ENCODE measurements at regions not wholly inside any gene's neighbourhood (a gene's known extent, or its start where the extent isn't known, plus 50 kb on each side); places are given as distances from the start of the nearest gene placed in this dataset.

DNA sequence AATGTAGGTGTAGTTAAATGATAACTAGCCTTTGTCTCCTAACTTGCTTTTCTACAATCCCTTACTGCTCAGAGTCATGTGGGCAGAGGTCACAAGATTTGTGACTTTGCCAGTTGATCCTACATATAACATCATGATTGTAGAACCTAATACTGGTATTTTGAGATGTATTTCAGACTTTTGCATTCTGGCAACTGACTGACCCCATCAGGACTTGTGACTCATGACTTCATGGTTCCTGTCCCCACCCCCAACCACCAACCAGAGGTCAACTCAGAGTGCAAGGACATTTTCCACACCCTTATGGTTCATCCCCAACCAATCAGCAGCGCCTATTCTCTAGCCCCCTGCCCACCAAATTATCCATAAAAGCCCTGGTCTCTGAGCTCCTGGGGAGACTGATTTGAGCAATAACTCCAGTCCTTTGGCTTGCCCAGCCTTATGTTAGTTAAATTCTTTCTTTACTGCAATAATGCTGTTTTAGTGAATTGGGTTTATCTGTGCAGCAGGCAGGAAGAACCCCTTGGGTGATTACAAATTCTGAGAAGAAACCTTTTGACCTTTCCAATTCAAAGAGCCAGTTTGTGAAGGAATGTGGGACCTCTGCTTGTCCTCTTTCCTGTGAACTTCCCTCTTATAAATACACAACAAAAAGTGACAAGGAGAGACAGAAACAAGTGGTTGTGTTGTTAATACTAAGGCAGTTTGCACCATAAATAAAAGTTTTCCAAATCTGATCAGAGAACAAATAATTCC lies 588.7 kb downstream of the UTRN start:
- H3K56ac ChIP-seq (ENCODE audit: low read length): no peak overlapping the region
- no peaks in the 10 kb centered on the region for H3K36me3 ChIP-seq (ENCODE audit: control insufficient read depth, insufficient read depth, low read length)
- H3K79me2 ChIP-seq (ENCODE audit: control insufficient read depth, insufficient read depth, low read length): no peaks in the 10 kb centered on the region
- H3K79me1 ChIP-seq (ENCODE audit: low read length): no peaks in the 10 kb centered on the region
- H3K4me2 ChIP-seq (ENCODE audit: low read length): no peak overlapping the region
- no peaks in the 10 kb centered on the region for H3K4me1 ChIP-seq (ENCODE audit: control insufficient read depth, low read depth, low read length)
- no CpG with 5 or more reads among the region's 1 CpG for WGBS (ENCODE audit: extremely low coverage, insufficient coverage, low lambda C conversion rate)
- no peak overlapping the region for H3K23ac ChIP-seq (ENCODE audit: low read length)
- DNase-seq: no peak
- no peak overlapping the region for H3K4me3 ChIP-seq (ENCODE audit: low read length)
- H3K9ac ChIP-seq (ENCODE audit: low read length): no peak overlapping the region
- H2BK15ac ChIP-seq (replicated peaks; ENCODE audit: low read depth): no peak overlapping the region
- H2BK120ac ChIP-seq (ENCODE audit: low read depth, low read length): no peak overlapping the region
- H2BK5ac ChIP-seq (ENCODE audit: low read length): no peak overlapping the region
- no peaks in the 10 kb centered on the region for H3K27me3 ChIP-seq (ENCODE audit: insufficient read depth, low read length, poor library complexity)
- H3K4ac ChIP-seq (ENCODE audit: low read depth, low read length): no peak overlapping the region
- no peak overlapping the region for H2AK5ac ChIP-seq (ENCODE audit: low read length)
- H3K18ac ChIP-seq (ENCODE audit: low read length): no peak overlapping the region
- H4K8ac ChIP-seq (ENCODE audit: low read depth, low read length): no peak overlapping the region
- H4K5ac ChIP-seq (ENCODE audit: low read length): no peak overlapping the region
- H3K27ac ChIP-seq (ENCODE audit: low read depth, low read length): no peak overlapping the region

DNA sequence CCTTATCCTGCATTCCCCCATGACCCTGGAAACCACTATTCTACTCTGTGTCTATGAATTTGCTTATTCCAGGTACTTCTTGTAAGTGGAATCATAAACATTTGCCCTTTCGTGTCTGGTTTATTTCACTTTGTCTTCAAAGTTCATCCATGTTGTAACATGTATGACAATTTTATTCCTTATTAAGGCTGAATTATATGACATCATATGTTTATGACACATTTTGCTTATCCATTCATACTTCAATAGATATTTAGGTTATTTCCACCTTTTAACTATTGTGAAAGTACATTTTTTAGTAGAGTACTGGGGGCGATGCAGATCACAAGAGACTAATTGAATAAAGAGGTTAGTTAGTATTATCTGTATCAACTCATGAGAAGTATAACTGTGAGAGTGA lies 591.6 kb downstream of the UTRN start:
- no peak overlapping the region for H4K8ac ChIP-seq (ENCODE audit: low read depth, low read length)
- H3K36me3 ChIP-seq (ENCODE audit: control insufficient read depth, insufficient read depth, low read length): no peaks in the 10 kb centered on the region
- no peak overlapping the region for H3K18ac ChIP-seq (ENCODE audit: low read length)
- no CpG with 5 or more reads among the region's 2 CpGs for WGBS (ENCODE audit: extremely low coverage, insufficient coverage, low lambda C conversion rate)
- no peak overlapping the region for H3K27ac ChIP-seq (ENCODE audit: low read depth, low read length)
- no peak overlapping the region for H2BK15ac ChIP-seq (replicated peaks; ENCODE audit: low read depth)
- H2BK5ac ChIP-seq (ENCODE audit: low read length): no peak overlapping the region
- H3K79me1 ChIP-seq (ENCODE audit: low read length): no peaks in the 10 kb centered on the region
- no peak overlapping the region for H2AK5ac ChIP-seq (ENCODE audit: low read length)
- no peak overlapping the region for H2BK120ac ChIP-seq (ENCODE audit: low read depth, low read length)
- H3K4me1 ChIP-seq (ENCODE audit: control insufficient read depth, low read depth, low read length): no peaks in the 10 kb centered on the region
- H3K9ac ChIP-seq (ENCODE audit: low read length): no peak overlapping the region
- no peak overlapping the region for H3K23ac ChIP-seq (ENCODE audit: low read length)
- no peak overlapping the region for H4K5ac ChIP-seq (ENCODE audit: low read length)
- H3K4me2 ChIP-seq (ENCODE audit: low read length): no peak overlapping the region
- no peak overlapping the region for H3K4ac ChIP-seq (ENCODE audit: low read depth, low read length)
- H3K4me3 ChIP-seq (ENCODE audit: low read length): no peak overlapping the region
- no peaks in the 10 kb centered on the region for H3K79me2 ChIP-seq (ENCODE audit: control insufficient read depth, insufficient read depth, low read length)
- no peak for DNase-seq
- no peak overlapping the region for H3K56ac ChIP-seq (ENCODE audit: low read length)
- no peaks in the 10 kb centered on the region for H3K27me3 ChIP-seq (ENCODE audit: insufficient read depth, low read length, poor library complexity)

DNA sequence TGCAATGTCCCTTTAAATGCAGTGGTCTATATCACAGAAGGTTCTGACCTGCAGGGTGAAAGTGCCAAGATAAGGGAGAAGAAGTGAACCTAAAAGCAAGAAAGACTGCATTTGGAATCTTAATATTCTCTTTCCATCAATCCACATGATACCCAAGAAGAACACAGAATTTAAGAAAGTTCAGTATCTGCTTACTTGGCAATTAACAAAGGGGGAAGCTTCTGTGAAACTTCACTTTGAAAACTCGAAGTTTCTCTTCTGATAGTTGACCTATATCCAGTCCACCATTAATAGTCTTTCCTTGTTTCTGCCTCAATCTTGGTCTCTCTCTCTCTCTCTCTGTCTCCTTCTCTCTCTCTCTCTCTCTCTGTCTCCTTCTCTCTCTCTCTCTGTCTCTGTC lies 592.0 kb downstream of the UTRN start:
- H2BK120ac ChIP-seq (ENCODE audit: low read depth, low read length): no peak overlapping the region
- H4K8ac ChIP-seq (ENCODE audit: low read depth, low read length): no peak overlapping the region
- H3K9ac ChIP-seq (ENCODE audit: low read length): no peak overlapping the region
- no peaks in the 10 kb centered on the region for H3K4me1 ChIP-seq (ENCODE audit: control insufficient read depth, low read depth, low read length)
- H4K5ac ChIP-seq (ENCODE audit: low read length): no peak overlapping the region
- H3K18ac ChIP-seq (ENCODE audit: low read length): no peak overlapping the region
- H3K79me2 ChIP-seq (ENCODE audit: control insufficient read depth, insufficient read depth, low read length): no peaks in the 10 kb centered on the region
- H3K4me3 ChIP-seq (ENCODE audit: low read length): no peak overlapping the region
- no peak overlapping the region for H3K23ac ChIP-seq (ENCODE audit: low read length)
- no peak overlapping the region for H2BK15ac ChIP-seq (replicated peaks; ENCODE audit: low read depth)
- H3K56ac ChIP-seq (ENCODE audit: low read length): no peak overlapping the region
- no peak overlapping the region for H3K27ac ChIP-seq (ENCODE audit: low read depth, low read length)
- no CpG with 5 or more reads among the region's 1 CpG for WGBS (ENCODE audit: extremely low coverage, insufficient coverage, low lambda C conversion rate)
- DNase-seq: no peak
- no peak overlapping the region for H3K4ac ChIP-seq (ENCODE audit: low read depth, low read length)
- no peak overlapping the region for H3K4me2 ChIP-seq (ENCODE audit: low read length)
- H3K27me3 ChIP-seq (ENCODE audit: insufficient read depth, low read length, poor library complexity): no peaks in the 10 kb centered on the region
- no peak overlapping the region for H2AK5ac ChIP-seq (ENCODE audit: low read length)
- H3K79me1 ChIP-seq (ENCODE audit: low read length): no peaks in the 10 kb centered on the region
- no peak overlapping the region for H2BK5ac ChIP-seq (ENCODE audit: low read length)
- no peaks in the 10 kb centered on the region for H3K36me3 ChIP-seq (ENCODE audit: control insufficient read depth, insufficient read depth, low read length)

DNA sequence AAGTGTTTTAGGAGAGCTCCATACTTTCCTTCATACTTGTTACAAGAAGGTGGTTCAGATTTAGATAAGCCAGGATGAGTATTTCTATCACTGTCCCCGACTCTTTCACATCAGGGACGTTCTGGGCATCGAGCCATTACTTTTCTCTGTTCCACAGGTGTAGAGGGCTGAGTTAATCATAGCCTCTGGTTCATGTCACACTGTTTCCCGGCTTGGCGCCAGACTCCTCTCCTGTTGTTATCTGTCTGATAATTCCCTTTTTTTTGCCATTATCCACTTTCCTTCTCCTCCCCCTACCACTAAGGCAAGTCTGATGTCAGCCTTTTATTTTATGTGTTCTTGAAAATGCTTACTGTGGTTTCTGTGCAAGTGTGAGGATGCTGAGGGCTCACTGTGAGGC lies 593.4 kb downstream of the UTRN start:
- Histone ChIP-seq H3K36me3 (ENCODE audit: control insufficient read depth, insufficient read depth, low read length) (no peaks in the 10 kb centered on the region), H3K23ac (ENCODE audit: low read length) (no peak overlapping the region), H3K27me3 (ENCODE audit: insufficient read depth, low read length, poor library complexity) (no peaks in the 10 kb centered on the region), H4K5ac (ENCODE audit: low read length) (no peak overlapping the region), H3K27ac (ENCODE audit: low read depth, low read length) (no peak overlapping the region), H3K79me2 (ENCODE audit: control insufficient read depth, insufficient read depth, low read length) (no peaks in the 10 kb centered on the region), H3K18ac (ENCODE audit: low read length) (no peak overlapping the region), H2BK120ac (ENCODE audit: low read depth, low read length) (no peak overlapping the region), H3K4me2 (ENCODE audit: low read length) (no peak overlapping the region), H3K4me3 (ENCODE audit: low read length) (no peak overlapping the region), H3K9ac (ENCODE audit: low read length) (no peak overlapping the region), H2BK15ac (replicated peaks; ENCODE audit: low read depth) (no peak overlapping the region), H2AK5ac (ENCODE audit: low read length) (no peak overlapping the region), H2BK5ac (ENCODE audit: low read length) (no peak overlapping the region), H4K8ac (ENCODE audit: low read depth, low read length) (no peak overlapping the region), H3K79me1 (ENCODE audit: low read length) (no peaks in the 10 kb centered on the region), H3K4me1 (ENCODE audit: control insufficient read depth, low read depth, low read length) (no peaks in the 10 kb centered on the region), H3K4ac (ENCODE audit: low read depth, low read length) (no peak overlapping the region), H3K56ac (ENCODE audit: low read length) (no peak overlapping the region)
- WGBS (ENCODE audit: extremely low coverage, insufficient coverage, low lambda C conversion rate): no CpG with 5 or more reads among the region's 5 CpGs
- peak; percentile 24 for DNase-seq

DNA sequence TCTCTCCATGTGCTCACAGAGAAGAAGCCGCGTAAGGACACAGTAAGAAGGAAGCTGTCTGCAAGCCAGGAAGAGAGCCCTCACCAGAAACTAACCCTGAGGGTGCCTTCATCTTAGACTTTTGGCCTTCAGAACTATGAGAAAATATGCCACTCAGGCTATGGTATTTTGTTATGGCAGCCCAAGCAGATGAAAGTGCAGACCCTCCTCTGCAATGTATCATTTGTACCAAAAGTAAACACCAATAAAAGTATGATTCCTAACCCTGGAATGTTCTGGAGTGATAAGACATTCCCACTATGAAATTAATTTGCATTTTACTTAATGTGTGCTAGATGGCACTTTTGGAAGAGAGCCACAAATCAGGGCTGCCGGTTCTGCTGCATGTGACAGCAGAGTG lies 594.3 kb downstream of the UTRN start:
- H3K4me1 ChIP-seq (ENCODE audit: control insufficient read depth, low read depth, low read length): no peaks in the 10 kb centered on the region
- no peak overlapping the region for H3K4me3 ChIP-seq (ENCODE audit: low read length)
- no peak overlapping the region for H2BK120ac ChIP-seq (ENCODE audit: low read depth, low read length)
- no peak overlapping the region for H3K4me2 ChIP-seq (ENCODE audit: low read length)
- no peak overlapping the region for H2AK5ac ChIP-seq (ENCODE audit: low read length)
- H3K27me3 ChIP-seq (ENCODE audit: insufficient read depth, low read length, poor library complexity): no peaks in the 10 kb centered on the region
- no peak overlapping the region for H3K27ac ChIP-seq (ENCODE audit: low read depth, low read length)
- H3K56ac ChIP-seq (ENCODE audit: low read length): no peak overlapping the region
- no peak overlapping the region for H4K5ac ChIP-seq (ENCODE audit: low read length)
- H3K79me2 ChIP-seq (ENCODE audit: control insufficient read depth, insufficient read depth, low read length): no peaks in the 10 kb centered on the region
- no peak overlapping the region for H3K18ac ChIP-seq (ENCODE audit: low read length)
- WGBS (ENCODE audit: extremely low coverage, insufficient coverage, low lambda C conversion rate): no CpG with 5 or more reads among the region's 3 CpGs
- H2BK15ac ChIP-seq (replicated peaks; ENCODE audit: low read depth): no peak overlapping the region
- no peak overlapping the region for H3K23ac ChIP-seq (ENCODE audit: low read length)
- H2BK5ac ChIP-seq (ENCODE audit: low read length): no peak overlapping the region
- H3K36me3 ChIP-seq (ENCODE audit: control insufficient read depth, insufficient read depth, low read length): no peaks in the 10 kb centered on the region
- no peaks in the 10 kb centered on the region for H3K79me1 ChIP-seq (ENCODE audit: low read length)
- no peak overlapping the region for H4K8ac ChIP-seq (ENCODE audit: low read depth, low read length)
- no peak overlapping the region for H3K4ac ChIP-seq (ENCODE audit: low read depth, low read length)
- no peak overlapping the region for H3K9ac ChIP-seq (ENCODE audit: low read length)
- DNase-seq: no peak

DNA sequence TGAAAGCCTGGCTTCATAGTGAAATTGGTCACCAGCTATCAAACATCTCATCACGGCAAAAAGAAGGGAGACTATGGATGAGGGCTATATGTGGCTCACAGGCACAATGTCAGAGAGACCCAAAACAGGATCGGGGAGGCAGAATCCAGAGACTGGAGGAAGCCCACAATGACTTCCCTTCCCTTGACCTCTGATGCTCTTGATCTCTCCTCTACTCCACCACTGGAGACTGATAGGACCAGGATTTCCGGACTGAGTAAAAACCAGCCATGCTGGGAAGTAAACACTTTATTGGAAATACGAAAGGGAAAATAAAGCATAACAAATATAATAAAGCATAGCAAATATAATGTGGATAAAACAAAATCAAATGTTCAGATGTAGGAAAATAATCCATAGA lies 597.3 kb downstream of the UTRN start:
- Histone ChIP-seq H3K23ac (ENCODE audit: low read length) (no peak overlapping the region), H3K4me2 (ENCODE audit: low read length) (no peak overlapping the region), H3K9ac (ENCODE audit: low read length) (no peak overlapping the region), H2BK120ac (ENCODE audit: low read depth, low read length) (no peak overlapping the region), H3K36me3 (ENCODE audit: control insufficient read depth, insufficient read depth, low read length) (no peaks in the 10 kb centered on the region), H3K79me2 (ENCODE audit: control insufficient read depth, insufficient read depth, low read length) (no peaks in the 10 kb centered on the region), H2BK15ac (replicated peaks; ENCODE audit: low read depth) (no peak overlapping the region), H4K8ac (ENCODE audit: low read depth, low read length) (no peak overlapping the region), H3K27ac (ENCODE audit: low read depth, low read length) (no peak overlapping the region), H3K18ac (ENCODE audit: low read length) (no peak overlapping the region), H2AK5ac (ENCODE audit: low read length) (no peak overlapping the region), H4K5ac (ENCODE audit: low read length) (no peak overlapping the region), H3K79me1 (ENCODE audit: low read length) (no peaks in the 10 kb centered on the region), H3K4ac (ENCODE audit: low read depth, low read length) (no peak overlapping the region), H3K56ac (ENCODE audit: low read length) (no peak overlapping the region), H3K4me1 (ENCODE audit: control insufficient read depth, low read depth, low read length) (no peaks in the 10 kb centered on the region), H2BK5ac (ENCODE audit: low read length) (no peak overlapping the region), H3K27me3 (ENCODE audit: insufficient read depth, low read length, poor library complexity) (no peaks in the 10 kb centered on the region), H3K4me3 (ENCODE audit: low read length) (no peak overlapping the region)
- no peak for DNase-seq
- WGBS (ENCODE audit: extremely low coverage, insufficient coverage, low lambda C conversion rate): no CpG with 5 or more reads among the region's 4 CpGs
